OCI-LY1 (cell line): ENCODE measurements at regions not wholly inside any gene's neighbourhood (a gene's known extent, or its start where the extent isn't known, plus 50 kb on each side); places are given as distances from the start of the nearest gene placed in this dataset.

Source experiments
- H2AFZ ChIP-seq: fragments of 200-600 bp; sonication (generic), shearing (Covaris generic); 2 replicates; pipeline ENCODE4 v1.6.0; 2014; ENCODE audit warnings: antibody characterized with exemption, mild to moderate bottlenecking, low read length
- H3F3A ChIP-seq: fragments of 200-600 bp; sonication (generic), shearing (Covaris generic); 2 replicates; pipeline ENCODE4 v1.6.0; 2014; ENCODE audit warnings: mild to moderate bottlenecking, antibody characterized with exemption, low read length, moderate library complexity; ENCODE audit not compliant: insufficient read depth
- H3K27ac ChIP-seq: fragments of 200-600 bp; sonication (generic); 2 replicates; pipeline ENCODE4 v1.5.1; 2014; ENCODE audit warnings: low read length, mixed run types, mild to moderate bottlenecking, low read depth; ENCODE audit not compliant: poor library complexity, severe bottlenecking
- H3K27me3 ChIP-seq: fragments of 200-600 bp; sonication (generic); 2 replicates; pipeline ENCODE4 v1.6.0; 2014; ENCODE audit warnings: antibody characterized with exemption, mild to moderate bottlenecking, low read length, moderate library complexity; ENCODE audit not compliant: insufficient read depth
- H3K36me3 ChIP-seq: fragments of 200-600 bp; sonication (generic); 2 replicates; pipeline ENCODE4 v1.6.1; 2014; ENCODE audit warnings: mild to moderate bottlenecking, antibody characterized with exemption, low read length, moderate library complexity, mixed read lengths; ENCODE audit not compliant: insufficient read depth
- H3K4me1 ChIP-seq: fragments of 200-600 bp; sonication (generic); 2 replicates; pipeline ENCODE4 v1.5.1; 2014; ENCODE audit warnings: mild to moderate bottlenecking, low read length, moderate library complexity; ENCODE audit not compliant: insufficient read depth, severe bottlenecking
- H3K4me2 ChIP-seq: fragments of 200-600 bp; sonication (generic), shearing (Covaris generic); 2 replicates; pipeline ENCODE4 v1.6.1; 2014; ENCODE audit warnings: low read length
- H3K4me3 ChIP-seq: fragments of 200-600 bp; sonication (generic); 2 replicates; pipeline ENCODE4 v1.5.1; 2014; ENCODE audit warnings: low read length, low read depth, mild to moderate bottlenecking, mixed read lengths; ENCODE audit not compliant: poor library complexity, severe bottlenecking
- H3K79me2 ChIP-seq: fragments of 200-600 bp; shearing (Covaris generic); 2 replicates; pipeline ENCODE4 v1.6.1; 2016; ENCODE audit warnings: mixed run types, low read length, mixed read lengths; ENCODE audit not compliant: insufficient read depth
- H3K9ac ChIP-seq: fragments of 200-600 bp; sonication (generic), shearing (Covaris generic); 2 replicates; pipeline ENCODE4 v1.6.1; 2014; ENCODE audit warnings: mild to moderate bottlenecking, low read length, mixed read lengths
- H3K9me2 ChIP-seq: fragments of 200-600 bp; sonication (generic), shearing (Covaris generic); 2 replicates; pipeline ENCODE4 v1.6.1; 2014; ENCODE audit warnings: low read depth, mild to moderate bottlenecking, low read length, mixed read lengths
- H3K9me3 ChIP-seq: fragments of 200-600 bp; shearing (Covaris generic); 2 replicates; pipeline ENCODE4 v1.6.1; 2014; ENCODE audit warnings: low read length, mixed read lengths
- H4K20me1 ChIP-seq: fragments of 200-600 bp; sonication (generic), shearing (Covaris generic); 2 replicates; pipeline ENCODE4 v1.6.0; 2016; ENCODE audit warnings: mild to moderate bottlenecking, low read length; ENCODE audit not compliant: insufficient read depth
- EZH2 ChIP-seq: fragments of 200-600 bp; sonication (generic), shearing (Covaris generic); IDR thresholded peaks from 2 replicates; pipeline ENCODE4 v1.8.0; 2017; ENCODE audit warnings: borderline replicate concordance, mixed run types, mild to moderate bottlenecking, antibody characterized with exemption, low read length, moderate library complexity, mixed read lengths
- TF ChIP-seq, protein P1 (sequence below): fragments of 200-600 bp; sonication (generic), shearing (Covaris generic); IDR thresholded peaks from 2 replicates; pipeline ENCODE4 v1.5.1; 2017; ENCODE audit warnings: mild to moderate bottlenecking, antibody characterized with exemption, low read length, moderate library complexity, mixed read lengths

DNA sequence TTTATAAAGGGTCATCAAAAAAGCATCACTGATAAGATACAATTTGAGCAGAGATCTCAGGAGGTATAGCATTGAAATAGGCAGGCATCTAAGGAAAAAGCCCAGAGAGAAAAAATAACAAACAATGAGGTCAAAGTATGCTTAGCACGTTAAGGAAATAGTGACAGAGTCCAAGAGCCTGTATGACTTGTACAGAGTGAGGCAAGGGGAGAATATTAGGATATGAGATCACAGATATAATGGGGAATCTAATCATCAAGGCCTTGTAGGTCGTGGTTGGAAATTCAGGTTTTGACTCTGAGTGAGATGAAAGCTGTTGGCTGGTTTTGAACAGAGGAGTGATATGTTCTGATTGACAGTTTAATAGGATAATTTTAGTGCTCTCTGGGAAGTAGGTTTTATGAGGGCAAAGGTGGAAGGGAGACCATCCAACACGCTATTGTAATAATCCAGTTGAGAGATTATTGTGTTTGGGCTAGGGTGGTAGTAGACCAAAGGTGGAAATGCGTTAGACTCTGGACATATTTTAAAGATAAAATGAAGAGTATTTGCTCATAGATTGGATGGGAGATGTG is 644.6 kb upstream of the TMPRSS15 start:
- Histone ChIP-seq H3K27ac (no peak overlapping the region), H3K4me1 (no peaks in the 10 kb centered on the region), H2AFZ (no peak overlapping the region), H3K9ac (no peak overlapping the region), H3K79me2 (no peaks in the 10 kb centered on the region), H3K9me3 (no peaks in the 10 kb centered on the region), H4K20me1 (no peaks in the 10 kb centered on the region), H3K27me3 (no peaks in the 10 kb centered on the region), H3K4me2 (no peak overlapping the region), H3K9me2 (no peaks in the 10 kb centered on the region), H3K36me3 (no peaks in the 10 kb centered on the region), H3F3A (no peaks in the 10 kb centered on the region), H3K4me3 (no peak overlapping the region)
- no peak for TF ChIP-seq EZH2
- TF ChIP-seq, protein P1, sequence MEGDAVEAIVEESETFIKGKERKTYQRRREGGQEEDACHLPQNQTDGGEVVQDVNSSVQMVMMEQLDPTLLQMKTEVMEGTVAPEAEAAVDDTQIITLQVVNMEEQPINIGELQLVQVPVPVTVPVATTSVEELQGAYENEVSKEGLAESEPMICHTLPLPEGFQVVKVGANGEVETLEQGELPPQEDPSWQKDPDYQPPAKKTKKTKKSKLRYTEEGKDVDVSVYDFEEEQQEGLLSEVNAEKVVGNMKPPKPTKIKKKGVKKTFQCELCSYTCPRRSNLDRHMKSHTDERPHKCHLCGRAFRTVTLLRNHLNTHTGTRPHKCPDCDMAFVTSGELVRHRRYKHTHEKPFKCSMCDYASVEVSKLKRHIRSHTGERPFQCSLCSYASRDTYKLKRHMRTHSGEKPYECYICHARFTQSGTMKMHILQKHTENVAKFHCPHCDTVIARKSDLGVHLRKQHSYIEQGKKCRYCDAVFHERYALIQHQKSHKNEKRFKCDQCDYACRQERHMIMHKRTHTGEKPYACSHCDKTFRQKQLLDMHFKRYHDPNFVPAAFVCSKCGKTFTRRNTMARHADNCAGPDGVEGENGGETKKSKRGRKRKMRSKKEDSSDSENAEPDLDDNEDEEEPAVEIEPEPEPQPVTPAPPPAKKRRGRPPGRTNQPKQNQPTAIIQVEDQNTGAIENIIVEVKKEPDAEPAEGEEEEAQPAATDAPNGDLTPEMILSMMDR: no peak

DNA sequence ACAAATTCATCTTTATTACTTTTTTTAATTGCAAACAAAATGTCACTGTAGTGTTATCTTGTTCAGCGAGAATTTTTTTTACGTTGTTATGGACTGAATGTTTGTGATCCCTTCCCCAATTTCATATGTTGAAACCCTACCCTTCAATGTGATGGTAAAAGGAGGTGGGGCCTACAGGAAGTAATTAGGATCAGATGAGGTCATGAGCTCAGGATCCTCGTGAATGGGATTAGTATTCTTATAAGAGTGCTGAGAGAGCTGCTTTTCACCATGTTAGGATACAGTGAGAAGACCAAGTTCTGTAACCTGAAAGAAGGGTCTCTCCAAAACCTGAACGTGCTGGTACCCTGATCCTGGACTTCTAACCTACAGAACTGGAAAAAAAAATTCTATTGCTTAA is 646.0 kb upstream of the TMPRSS15 start:
- Histone ChIP-seq H3K36me3 (no peaks in the 10 kb centered on the region), H3K4me3 (no peak overlapping the region), H3K79me2 (no peaks in the 10 kb centered on the region), H3K27ac (no peak overlapping the region), H3K9ac (no peak overlapping the region), H2AFZ (no peak overlapping the region), H3K9me2 (no peaks in the 10 kb centered on the region), H3K4me1 (no peaks in the 10 kb centered on the region), H3K9me3 (no peaks in the 10 kb centered on the region), H3K4me2 (no peak overlapping the region), H3F3A (no peaks in the 10 kb centered on the region), H3K27me3 (no peaks in the 10 kb centered on the region), H4K20me1 (no peaks in the 10 kb centered on the region)
- TF ChIP-seq, protein P1: no peak
- no peak for TF ChIP-seq EZH2

DNA sequence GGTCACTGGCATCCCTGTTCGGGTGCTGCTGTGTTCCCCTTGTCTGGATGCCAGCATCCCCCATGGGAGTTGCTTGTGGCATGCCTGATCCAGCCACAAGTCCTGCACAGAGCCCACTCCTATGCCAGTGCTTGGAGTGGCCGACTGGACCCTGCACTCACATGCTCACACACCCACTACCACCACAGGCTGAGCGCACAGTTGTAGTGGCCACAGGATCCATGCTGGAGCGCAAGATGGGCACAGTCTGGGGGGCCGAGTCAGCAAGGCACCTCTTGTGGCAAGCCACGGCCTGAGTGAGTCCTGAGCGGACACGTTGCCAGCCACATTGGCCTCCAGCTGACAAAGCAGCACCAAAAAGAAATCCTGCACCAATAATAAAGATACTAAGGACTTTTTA is 661.6 kb upstream of the TMPRSS15 start:
- Histone ChIP-seq H3K4me2 (no peak overlapping the region), H2AFZ (no peak overlapping the region), H3K27ac (no peak overlapping the region), H3K9me3 (0 out of 2 replicates have a peak, but pooled peaks cover 5% of the 10 kb centered on the region), H3K9me2 (no peaks in the 10 kb centered on the region), H4K20me1 (no peaks in the 10 kb centered on the region), H3K9ac (no peak overlapping the region), H3K27me3 (no peaks in the 10 kb centered on the region), H3F3A (no peaks in the 10 kb centered on the region), H3K4me1 (peaks cover 2% of the 10 kb centered on the region), H3K79me2 (no peaks in the 10 kb centered on the region), H3K4me3 (no peak overlapping the region), H3K36me3 (no peaks in the 10 kb centered on the region)
- TF ChIP-seq, protein P1: no peak
- TF ChIP-seq EZH2: no peak
